GM18907 (cell line): ENCODE measurements at regions not wholly inside any gene's neighbourhood (a gene's known extent, or its start where the extent isn't known, plus 50 kb on each side); places are given as distances from the start of the nearest gene placed in this dataset.

Experiments
- ATAC-seq: cut with Tn5 transposase; IDR thresholded peaks from one replicate; pipeline ENCODE4 v1.9.1; 2021; ENCODE audit warnings: mild to moderate bottlenecking, moderate library complexity; ENCODE audit not compliant: unreplicated experiment

- ATAC-seq, result no peak
Observed at GRCh38 chr4:1500231-1500965, 94.2 kb upstream of the NKX1-1 start.

- ATAC-seq, result no peak
Observed at GRCh38 chr4:1499465-1499864, 93.2 kb upstream of the NKX1-1 start.

- no peak for ATAC-seq
Observed at GRCh38 chr4:1497189-1497801, 91.1 kb upstream of the NKX1-1 start.

- ATAC-seq, result no peak
Observed at GRCh38 chr4:1496116-1496642, 89.9 kb upstream of the NKX1-1 start.

GRCh38 chr4:1495416-1496115 is 89.3 kb upstream of the NKX1-1 start:
- ATAC-seq, result no peak

- no peak for ATAC-seq
Observed at GRCh38 chr4:1494416-1495315, 88.4 kb upstream of the NKX1-1 start.

- ATAC-seq, result no peak
Observed at GRCh38 chr4:1493540-1494287, 87.5 kb upstream of the NKX1-1 start.

GRCh38 chr4:1492651-1493539 is 86.7 kb upstream of the NKX1-1 start:
- ATAC-seq, result no peak

- no peak for ATAC-seq
Observed at GRCh38 chr4:1492142-1492457, 85.9 kb upstream of the NKX1-1 start.

- no peak for ATAC-seq
Observed at GRCh38 chr4:1491328-1492141, 85.3 kb upstream of the NKX1-1 start.

- no peak for ATAC-seq
Observed at GRCh38 chr4:1490654-1491327, 84.5 kb upstream of the NKX1-1 start.

GRCh38 chr4:1490011-1490653 is 83.9 kb upstream of the NKX1-1 start:
- no peak for ATAC-seq

GRCh38 chr4:1489639-1489995 is 83.4 kb upstream of the NKX1-1 start:
- no peak for ATAC-seq

GRCh38 chr4:1488831-1489638 is 82.8 kb upstream of the NKX1-1 start:
- no peak for ATAC-seq

- ATAC-seq, result no peak
Observed at GRCh38 chr4:1488357-1488756, 82.1 kb upstream of the NKX1-1 start.

GRCh38 chr4:1487761-1488160 is 81.5 kb upstream of the NKX1-1 start:
- ATAC-seq, result no peak

- ATAC-seq, result no peak
Observed at GRCh38 chr4:1487106-1487505, 80.9 kb upstream of the NKX1-1 start.
